NCI-H2107 treated with DMSO at 0.1 percent for 48 hours (cell line): ENCODE measurements at regions not wholly inside any gene's neighbourhood (a gene's known extent, or its start where the extent isn't known, plus 50 kb on each side); places are given as distances from the start of the nearest gene placed in this dataset.

Source experiments
- DNase-seq: peaks from one replicate; lab custom pipeline; 2025; ENCODE audit not compliant: unreplicated experiment; lab: John Stamatoyannopoulos, UW

DNA sequence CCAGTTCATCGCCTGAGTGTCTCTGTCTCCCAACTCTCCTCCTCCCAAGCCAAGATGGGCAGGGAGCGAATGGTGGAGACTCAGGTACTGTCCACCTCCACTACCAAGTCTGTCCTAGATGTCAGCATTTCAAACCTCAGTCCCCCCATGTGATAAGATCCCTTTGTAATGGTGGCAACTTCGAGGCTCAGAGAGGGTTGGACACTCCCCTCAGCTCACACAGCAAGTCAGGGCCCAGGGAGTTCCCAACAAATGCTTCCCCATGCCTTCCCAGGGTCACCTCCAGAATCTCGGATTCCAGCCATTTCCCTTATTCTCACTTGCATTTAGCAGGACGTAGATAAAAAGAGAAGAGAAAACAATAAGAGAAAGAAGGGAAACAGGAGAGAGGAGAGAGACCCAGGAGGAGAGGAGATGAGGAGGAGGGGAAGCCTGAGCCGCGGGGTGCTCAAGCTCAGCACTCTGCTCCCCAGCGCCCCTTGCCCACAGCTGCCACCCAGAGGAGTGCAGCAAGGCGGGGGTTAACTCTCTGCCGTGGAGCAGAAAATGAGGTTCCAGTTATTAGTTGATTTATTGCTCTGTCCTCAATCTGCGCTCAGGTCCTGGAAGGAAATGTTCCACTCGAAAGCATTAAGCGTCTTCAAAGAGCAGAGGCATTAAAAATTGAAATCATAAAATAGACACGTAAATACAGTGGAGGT, 84.1 kb upstream of the LINGO1 start:
- DNase-seq, result no peak

DNA sequence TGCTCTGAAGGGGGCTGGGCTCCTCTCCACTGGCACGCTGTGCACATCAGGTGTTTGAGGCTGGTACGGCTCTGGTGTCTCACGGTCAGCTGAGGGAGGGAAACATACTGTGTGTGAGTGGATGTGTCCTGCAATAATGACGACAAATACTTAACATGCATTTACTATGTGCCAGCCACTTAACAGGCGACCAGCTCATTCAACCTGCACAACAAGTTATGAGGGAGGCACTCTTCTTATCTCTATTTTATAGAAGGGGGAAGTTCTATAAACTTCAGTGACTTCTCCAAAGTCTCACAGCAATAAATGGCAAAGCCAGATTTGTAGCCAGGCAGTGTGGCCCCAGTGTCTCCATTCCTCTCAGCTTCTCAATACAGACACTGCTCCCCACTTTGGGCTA, 83.1 kb upstream of the LINGO1 start:
- no peak for DNase-seq

- no peak for DNase-seq
These were observed 82.3 kb upstream of the LINGO1 start for GRCh38 chr15:77715051-77715450.

- DNase-seq, result no peak
These were observed 81.8 kb upstream of the LINGO1 start for GRCh38 chr15:77714555-77714954.

DNA sequence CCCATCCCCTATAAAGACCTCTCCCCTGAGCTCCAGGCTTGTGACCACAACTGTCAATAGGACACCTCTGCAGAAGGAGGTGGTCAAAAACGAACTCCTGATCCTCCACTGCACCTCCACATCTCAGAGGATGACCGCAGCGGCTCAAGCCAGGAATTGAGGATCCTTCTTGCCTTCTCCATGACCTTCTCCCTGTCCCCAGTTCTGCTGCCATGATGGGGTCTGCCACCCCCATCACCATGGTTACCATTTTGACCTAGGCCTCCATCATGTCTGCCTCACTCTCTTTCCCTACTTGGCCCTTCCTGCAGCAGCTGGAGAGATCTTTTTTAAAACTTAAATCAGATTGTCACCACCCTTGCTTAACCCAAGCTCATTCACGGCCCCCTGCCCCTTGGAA, 81.3 kb upstream of the LINGO1 start:
- DNase-seq, result no peak

DNA sequence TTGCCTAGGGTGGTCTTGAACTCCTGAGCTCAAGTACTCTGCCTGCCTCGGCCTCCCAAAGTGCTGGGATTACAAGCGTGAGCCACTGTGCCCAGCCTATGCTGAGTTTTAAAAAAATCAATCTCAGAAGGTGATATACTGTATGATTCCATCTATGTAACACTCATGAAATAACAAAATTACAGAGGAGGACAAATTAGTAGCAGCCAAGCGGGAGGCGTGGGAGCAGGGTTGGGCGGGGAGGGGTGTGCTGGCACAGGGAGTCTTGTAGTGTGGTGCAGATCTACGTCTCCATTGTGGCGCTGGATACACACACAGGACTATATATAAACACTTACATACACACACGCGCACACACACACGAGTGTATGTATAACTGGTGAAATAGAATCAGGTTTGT, 80.6 kb upstream of the LINGO1 start:
- DNase-seq, result no peak

DNA sequence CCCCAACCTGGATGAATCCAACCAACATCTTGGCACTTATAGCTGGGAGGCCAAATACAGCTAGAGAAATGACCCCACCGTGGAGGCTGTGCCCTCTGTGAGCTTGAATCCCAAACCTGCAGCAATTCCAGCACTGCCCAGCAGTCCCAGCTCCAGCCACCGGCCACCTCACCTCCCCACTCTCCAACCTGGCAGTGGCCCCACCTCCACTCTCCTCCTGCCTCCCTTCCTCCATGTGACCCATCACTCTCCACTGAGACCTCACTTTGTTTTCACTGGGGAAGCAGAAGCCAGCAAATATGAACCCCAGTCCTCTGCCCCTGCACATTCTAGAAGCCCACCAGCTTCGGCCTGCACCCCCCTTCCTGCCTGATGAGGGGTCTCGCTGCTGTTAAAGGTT, 79.7 kb upstream of the LINGO1 start:
- DNase-seq, result no peak

- DNase-seq, result no peak
These were observed 77.9 kb upstream of the LINGO1 start for GRCh38 chr15:77710637-77711036.

- DNase-seq, result no peak
These were observed 77.5 kb upstream of the LINGO1 start for GRCh38 chr15:77710206-77710605.

GRCh38 chr15:77709135-77709886, 76.6 kb upstream of the LINGO1 start:
- DNase-seq, result no peak

DNA sequence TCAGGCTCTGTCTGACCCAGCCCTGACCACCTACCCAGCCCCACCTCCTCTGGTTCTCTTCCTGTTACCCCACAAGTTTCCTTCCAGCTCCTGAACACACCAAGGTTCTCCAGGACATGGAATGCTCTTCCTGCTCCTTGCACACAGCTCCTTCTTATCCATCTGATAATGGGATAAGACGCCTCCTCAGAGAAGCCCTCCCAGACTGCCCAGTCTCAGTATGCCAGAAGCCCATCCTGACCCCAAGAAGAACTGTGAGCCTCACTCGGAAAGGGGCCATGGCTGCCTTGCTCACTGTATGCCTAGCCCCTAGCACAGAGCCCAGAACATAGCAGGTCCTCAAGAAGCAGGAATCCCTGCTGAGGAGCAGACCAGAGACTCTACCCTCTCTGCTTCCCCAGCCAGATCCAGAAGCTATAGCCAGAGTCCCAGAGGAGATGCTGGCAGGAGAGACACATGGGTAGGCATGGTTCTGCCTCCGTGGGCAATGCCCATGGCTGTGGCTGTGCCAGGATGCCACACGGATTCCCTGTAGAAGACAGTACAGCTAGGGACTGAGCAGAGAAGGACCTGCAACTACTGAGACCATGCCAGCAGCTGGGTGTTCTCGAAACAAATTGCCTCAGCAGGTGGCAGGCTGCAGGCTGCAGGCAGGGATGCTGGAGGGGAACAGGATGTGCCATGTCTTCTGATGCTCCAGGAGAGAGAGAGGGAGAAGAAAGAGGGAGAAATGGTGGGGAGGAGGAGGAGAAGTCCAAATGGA, 74.0 kb upstream of the LINGO1 start:
- no peak for DNase-seq

DNA sequence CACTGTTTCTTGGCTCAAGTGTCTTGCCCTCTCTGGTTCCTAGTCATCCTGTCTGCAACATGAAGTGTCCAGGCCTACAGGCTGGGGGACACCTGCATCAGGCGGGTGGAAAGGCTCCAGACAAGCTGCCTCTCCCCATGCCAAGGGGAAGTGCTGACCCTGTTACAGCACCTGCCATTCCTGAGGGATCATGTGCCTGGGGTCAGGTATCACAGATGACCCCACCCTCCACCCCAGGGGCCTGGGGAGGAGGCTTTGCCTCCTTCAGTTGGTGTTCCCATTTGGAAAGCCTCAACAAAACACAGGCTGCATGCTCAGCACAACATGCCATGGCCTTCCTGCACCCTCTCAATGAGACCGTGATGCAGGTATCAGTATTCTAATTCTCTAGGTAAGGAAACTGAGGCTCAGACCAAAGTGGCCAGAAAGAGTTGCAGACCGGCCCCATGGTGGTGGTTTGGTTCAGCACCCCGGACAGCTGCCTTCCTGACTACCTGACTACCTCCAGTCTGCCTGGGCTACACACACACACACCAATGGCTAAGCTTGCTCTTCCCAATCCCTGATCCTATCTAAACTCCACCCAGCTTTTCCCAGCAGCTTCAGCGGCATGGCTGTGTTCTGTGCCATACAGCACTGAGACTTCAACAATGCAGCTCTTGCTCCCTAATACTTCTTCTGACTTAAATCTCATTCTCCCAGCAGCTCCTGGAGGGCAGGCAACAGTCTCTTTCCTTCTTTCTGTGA, 69.7 kb upstream of the LINGO1 start:
- no peak for DNase-seq

DNA sequence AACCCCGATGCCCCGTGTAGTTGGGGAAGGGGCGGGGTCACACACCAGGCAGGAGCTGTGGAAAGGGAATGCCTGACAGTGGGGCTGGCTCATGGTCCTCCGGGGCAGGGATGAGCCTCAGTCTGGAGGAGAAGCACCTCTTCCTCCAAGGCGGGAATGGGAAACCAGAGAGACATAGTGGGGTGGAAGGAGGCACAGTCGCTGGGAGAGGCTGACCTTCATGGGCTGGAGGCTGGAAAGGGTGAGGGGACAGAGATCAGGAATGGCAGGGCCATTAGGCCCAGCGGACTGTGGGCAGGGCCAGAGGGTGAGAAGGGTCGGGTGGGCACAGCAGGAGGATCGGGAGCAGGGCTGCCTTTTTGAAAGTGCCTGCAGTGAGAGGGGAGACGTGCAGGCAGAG, 65.8 kb upstream of the LINGO1 start:
- no peak for DNase-seq

- no peak for DNase-seq
These were observed 65.2 kb upstream of the LINGO1 start for GRCh38 chr15:77697893-77698292.

GRCh38 chr15:77696871-77697270, 64.2 kb upstream of the LINGO1 start:
- no peak for DNase-seq

GRCh38 chr15:77695961-77696582, 63.4 kb upstream of the LINGO1 start:
- DNase-seq, result no peak

- no peak for DNase-seq
These were observed 62.8 kb upstream of the LINGO1 start for GRCh38 chr15:77695548-77695947.

GRCh38 chr15:77693576-77693975, 60.9 kb upstream of the LINGO1 start:
- no peak for DNase-seq

GRCh38 chr15:77692614-77693013, 59.9 kb upstream of the LINGO1 start:
- no peak for DNase-seq

DNA sequence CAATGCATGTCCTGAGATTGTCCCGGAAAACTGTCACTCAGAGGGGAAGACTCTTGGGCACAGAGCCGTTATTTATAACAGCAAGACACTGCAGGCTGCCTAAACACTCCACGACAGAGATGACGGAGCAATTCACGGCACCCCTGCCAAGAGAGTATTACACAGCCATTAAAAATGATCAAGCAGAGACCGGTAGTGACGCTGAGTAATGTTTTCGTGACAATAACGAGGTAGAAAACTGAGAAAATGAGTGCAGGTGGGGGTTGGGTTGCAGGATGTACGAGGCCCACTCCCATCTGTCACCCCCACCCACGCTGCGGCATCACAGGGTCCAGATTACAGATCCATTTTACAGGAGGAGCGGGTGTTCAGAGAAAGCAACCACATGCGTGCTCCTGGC, 58.9 kb upstream of the LINGO1 start:
- DNase-seq, result no peak

GRCh38 chr15:77689821-77690220, 57.1 kb upstream of the LINGO1 start:
- DNase-seq, result no peak
